ENCODE measurements at regions not wholly inside any gene's neighbourhood (a gene's known extent, or its start where the extent isn't known, plus 50 kb on each side); places are given as distances from the start of the nearest gene placed in this dataset.

GRCh38 chr3:18837137-18837755 lies 311.1 kb upstream of the KCNH8 start:
- H3K4me3 ChIP-seq (ENCODE audit: low read depth, low read length), result no peak overlapping the region
- Mint-ChIP-seq H3K27me3 (ENCODE audit: insufficient read depth, unreplicated experiment) (no peaks in the 10 kb centered on the region), H3K4me3 (ENCODE audit: unreplicated experiment) (no peak overlapping the region), H3K27ac (ENCODE audit: unreplicated experiment) (no peak overlapping the region), H3K4me1 (ENCODE audit: low read depth, unreplicated experiment) (peaks cover 19% of the 10 kb centered on the region), H3K9me3 (ENCODE audit: unreplicated experiment) (no peaks in the 10 kb centered on the region), H3K36me3 (ENCODE audit: insufficient read depth, unreplicated experiment) (no peaks in the 10 kb centered on the region)
- CTCF ChIA-PET, result no interaction called here
- intact Hi-C loops (cut with micrococcal nuclease; ENCODE audit: unreplicated experiment), result no loop called here
- BruUV-seq (replicated peaks), result no TSS peak
- H3K9me3 ChIP-seq, result no peaks in the 10 kb centered on the region
- no peak for TF ChIP-seq CTCF (IDR thresholded peaks at IDR 0.05; ENCODE audit: insufficient read depth in 1 of 2, low read depth in 1 of 2, low read length in 1 of 2, severe bottlenecking in 1 of 2, unreplicated experiment in 1 of 2)
- DNase-seq, result no peak
- no peaks in the 10 kb centered on the region for H3K27me3 ChIP-seq (replicated peaks; ENCODE audit: control insufficient read depth, insufficient read depth, low read length)
- POLR2A ChIA-PET, result no interaction called here
- peaks cover 44% of the 10 kb centered on the region for H3K4me1 ChIP-seq
- no peaks in the 10 kb centered on the region for H3K36me3 ChIP-seq (ENCODE audit: control insufficient read depth, insufficient read depth, low read length)

- H3K9me3 ChIP-seq, result no peaks in the 10 kb centered on the region
- Mint-ChIP-seq H3K36me3 (ENCODE audit: insufficient read depth, unreplicated experiment) (no peaks in the 10 kb centered on the region), H3K4me3 (ENCODE audit: unreplicated experiment) (no peak overlapping the region), H3K4me1 (ENCODE audit: low read depth, unreplicated experiment) (peaks cover 19% of the 10 kb centered on the region), H3K27me3 (ENCODE audit: insufficient read depth, unreplicated experiment) (no peaks in the 10 kb centered on the region), H3K27ac (ENCODE audit: unreplicated experiment) (no peak overlapping the region), H3K9me3 (ENCODE audit: unreplicated experiment) (no peaks in the 10 kb centered on the region)
- DNase-seq, result no peak
- POLR2A ChIA-PET, result no interaction called here
- TF ChIP-seq CTCF (IDR thresholded peaks at IDR 0.05; ENCODE audit: insufficient read depth in 1 of 2, low read depth in 1 of 2, low read length in 1 of 2, severe bottlenecking in 1 of 2, unreplicated experiment in 1 of 2), result no peak
- H3K4me1 ChIP-seq, result peaks cover 23% of the 10 kb centered on the region
- no peaks in the 10 kb centered on the region for H3K27me3 ChIP-seq (replicated peaks; ENCODE audit: control insufficient read depth, insufficient read depth, low read length)
- no TSS peak for BruUV-seq (replicated peaks)
- CTCF ChIA-PET, result no interaction called here
- H3K4me3 ChIP-seq (ENCODE audit: low read depth, low read length), result no peak overlapping the region
- no peaks in the 10 kb centered on the region for H3K36me3 ChIP-seq (ENCODE audit: control insufficient read depth, insufficient read depth, low read length)
- intact Hi-C loops (cut with micrococcal nuclease; ENCODE audit: unreplicated experiment), result no loop called here
Observed at GRCh38 chr3:18835021-18835420, 313.3 kb upstream of the KCNH8 start.

DNA sequence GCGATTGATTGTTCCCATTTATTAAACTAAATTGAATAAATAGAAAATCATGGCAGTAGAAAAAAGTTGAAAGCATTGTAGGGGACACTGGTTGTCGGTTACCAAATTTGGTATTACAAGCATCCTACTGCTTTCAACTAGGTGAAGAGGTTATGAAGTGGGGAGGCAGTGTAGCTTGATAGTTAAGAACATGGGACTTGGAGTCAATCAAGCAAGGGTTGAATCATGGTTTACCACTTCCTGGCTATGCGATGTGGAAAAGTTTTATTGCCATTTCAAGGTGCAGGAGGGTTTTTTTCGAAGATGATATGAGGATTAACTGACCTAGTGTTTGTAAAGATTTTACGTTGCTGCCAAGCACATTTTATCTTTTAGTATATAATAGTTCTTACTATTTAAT lies 318.2 kb upstream of the KCNH8 start:
- Mint-ChIP-seq H3K27me3 (ENCODE audit: insufficient read depth, unreplicated experiment) (no peaks in the 10 kb centered on the region), H3K9me3 (ENCODE audit: unreplicated experiment) (no peaks in the 10 kb centered on the region), H3K4me3 (ENCODE audit: unreplicated experiment) (no peak overlapping the region), H3K36me3 (ENCODE audit: insufficient read depth, unreplicated experiment) (no peaks in the 10 kb centered on the region), H3K27ac (ENCODE audit: unreplicated experiment) (no peak overlapping the region), H3K4me1 (ENCODE audit: low read depth, unreplicated experiment) (peaks cover 8% of the 10 kb centered on the region)
- DNase-seq, result no peak
- H3K4me1 ChIP-seq, result no peaks in the 10 kb centered on the region
- H3K36me3 ChIP-seq (ENCODE audit: control insufficient read depth, insufficient read depth, low read length), result no peaks in the 10 kb centered on the region
- H3K9me3 ChIP-seq, result no peaks in the 10 kb centered on the region
- no peak overlapping the region for H3K4me3 ChIP-seq (ENCODE audit: low read depth, low read length)
- BruUV-seq (replicated peaks), result no TSS peak
- intact Hi-C loops (cut with micrococcal nuclease; ENCODE audit: unreplicated experiment), result no loop called here
- ChIA-PET POLR2A (no interaction called here), CTCF (no interaction called here)
- no peak for TF ChIP-seq CTCF (IDR thresholded peaks at IDR 0.05; ENCODE audit: insufficient read depth in 1 of 2, low read depth in 1 of 2, low read length in 1 of 2, severe bottlenecking in 1 of 2, unreplicated experiment in 1 of 2)
- no peaks in the 10 kb centered on the region for H3K27me3 ChIP-seq (replicated peaks; ENCODE audit: control insufficient read depth, insufficient read depth, low read length)

All from Caco-2 (cell line).